HepG2 (cell line): ENCODE measurements at regions not wholly inside any gene's neighbourhood (a gene's known extent, or its start where the extent isn't known, plus 50 kb on each side); places are given as distances from the start of the nearest gene placed in this dataset.

Source experiments
- ATAC-seq: fragments of 200-7000 bp; cut with Tn5 transposase; 3 replicates; pipeline ENCODE4 v1.9.1; 2020; ENCODE audit warnings: mild to moderate bottlenecking, moderate library complexity
- BruUV-seq: library from RNA; stranded (reverse); fragments of 400-500 nt; replicated peaks from 2 replicates; lab custom pipeline; 2021; lab: Mats Ljungman, UMichigan
- CTCF ChIA-PET: fragments of 300-600 bp; formaldehyde crosslinking; extraction: SDS; loops from one replicate; lab custom pipeline; 2021; ENCODE audit warnings: low total read pairs, inconsistent platforms, low intra/inter-chr PET ratio; lab: Yijun Ruan, JAX
- POLR2A ChIA-PET: fragments of 350-600 bp; sonication (Branson Sonifier 250); formaldehyde crosslinking; loops from one replicate; lab custom pipeline; 2020; ENCODE audit warnings: antibody characterized with exemption, inconsistent platforms; lab: Yijun Ruan, JAX
- DNase-seq: peaks from one replicate; pipeline ENCODE4 v3.0.0-alpha.2; 2015; ENCODE audit warnings: low spot score
- FAIRE-seq: peaks from 3 replicates; lab custom pipeline; 2011; peaks lifted over from hg19 to GRCh38; lab: Jason Lieb, UNC
- H2AFZ ChIP-seq: one replicate; pipeline ENCODE4 v1.6.1; 2011; ENCODE audit warnings: low read length, inconsistent platforms
- H3K27ac ChIP-seq: fragments of 300-600 bp; 3 replicates; pipeline ENCODE4 v1.8.0; 2011; ENCODE audit warnings: mixed run types, mild to moderate bottlenecking, mixed read lengths, low read length, inconsistent platforms; ENCODE audit not compliant: insufficient read depth; ENCODE audit errors: extremely low read length
- H3K27me3 ChIP-seq, 2 experiments: fragments of 200-600 bp in 1 of 2; 2 replicates in 1 of 2; 3 replicates in 1 of 2; pipeline versions ENCODE4 v1.6.0 to v1.8.0; 2011; ENCODE audit warnings: low read length in 2 of 2, mild to moderate bottlenecking in 2 of 2, moderate library complexity in 2 of 2, inconsistent platforms in 1 of 2; ENCODE audit not compliant: insufficient read depth in 2 of 2, control insufficient read depth in 1 of 2
- H3K36me3 ChIP-seq, 2 experiments: fragments of 200-600 bp in 1 of 2; replicated peaks in 1 of 2; 2 replicates in 1 of 2; 3 replicates in 1 of 2; pipeline versions ENCODE4 v1.5.1 to v1.8.0; 2011; ENCODE audit warnings: low read length in 2 of 2, inconsistent platforms in 1 of 2; ENCODE audit not compliant: insufficient read depth in 2 of 2, control insufficient read depth in 1 of 2
- H3K4me1 ChIP-seq: 2 replicates; pipeline ENCODE4 v1.5.1; 2012; ENCODE audit warnings: low read length, inconsistent platforms; ENCODE audit not compliant: insufficient read depth
- H3K4me2 ChIP-seq: 2 replicates; pipeline ENCODE4 v1.6.0; 2011; ENCODE audit warnings: low read depth, low read length, inconsistent platforms
- H3K4me3 ChIP-seq, 3 experiments: fragments of 200-600 bp in 1 of 3; sonication (generic), shearing (Covaris generic) in 1 of 3; replicated peaks in 1 of 3; 2 replicates each; pipeline ENCODE4 v1.5.1; 2011 to 2016; ENCODE audit warnings: low read length in 3 of 3, inconsistent platforms in 2 of 3, low read depth in 2 of 3, mild to moderate bottlenecking in 2 of 3, control low read depth in 1 of 3, mixed read lengths in 1 of 3; ENCODE audit not compliant: insufficient read depth in 1 of 3
- H3K79me2 ChIP-seq: one replicate; pipeline ENCODE4 v1.6.1; 2011; ENCODE audit warnings: low read length, inconsistent platforms; ENCODE audit not compliant: insufficient read depth
- H3K9ac ChIP-seq: 2 replicates; pipeline ENCODE4 v1.6.0; 2011; ENCODE audit warnings: mild to moderate bottlenecking, low read depth, low read length, inconsistent platforms; ENCODE audit not compliant: insufficient read depth
- H3K9me3 ChIP-seq: 2 replicates; pipeline ENCODE4 v1.5.1; 2012; ENCODE audit warnings: mild to moderate bottlenecking, low read length
- H4K20me1 ChIP-seq: 2 replicates; pipeline ENCODE4 v1.6.0; 2011; ENCODE audit warnings: inconsistent platforms, mild to moderate bottlenecking, low read length, moderate library complexity; ENCODE audit not compliant: insufficient read depth
- BCLAF1 ChIP-seq: fragments of 450-650 bp; IDR thresholded peaks from 2 replicates; pipeline ENCODE4 v1.6.1; 2017; ENCODE audit warnings: mild to moderate bottlenecking
- FOXA1 ChIP-seq, 2 experiments: fragments of 450-650 bp in 1 of 2; sonication (generic) in 1 of 2; formaldehyde crosslinking in 1 of 2; IDR thresholded peaks; 2 replicates each; pipeline versions ENCODE4 v1.4.0 to v1.6.1; 2016 to 2020; ENCODE audit warnings: missing genetic modification reagents in 1 of 2
- KAT2B ChIP-seq: fragments of 150-350 bp; IDR thresholded peaks from 2 replicates; pipeline ENCODE4 v1.6.1; 2014; ENCODE audit warnings: low read depth, low read length, borderline replicate concordance
- KLF15 ChIP-seq: sonication (generic); formaldehyde crosslinking; IDR thresholded peaks from 2 replicates; pipeline ENCODE4 v1.8.1; 2023; ENCODE audit warnings: borderline replicate concordance, mild to moderate bottlenecking, inconsistent platforms, missing genetic modification reagents, mixed read lengths
- NFIC ChIP-seq: IDR thresholded peaks from 2 replicates; pipeline ENCODE4 v1.6.1; 2012; ENCODE audit warnings: mild to moderate bottlenecking, low read length, inconsistent platforms
- POGK ChIP-seq: sonication (generic); formaldehyde crosslinking; conservative IDR thresholded peaks from 2 replicates; pipeline ENCODE4 v1.8.0; 2022; ENCODE audit warnings: mild to moderate bottlenecking, moderate library complexity, missing genetic modification reagents
- POLR2A ChIP-seq, 2 experiments: IDR thresholded peaks; 2 replicates each; pipeline ENCODE4 v1.6.1; 2011; ENCODE audit warnings: low read depth in 2 of 2, low read length in 2 of 2, mild to moderate bottlenecking in 1 of 2, moderate library complexity in 1 of 2; ENCODE audit not compliant: insufficient read depth in 1 of 2
- SAP130 ChIP-seq: IDR thresholded peaks from 2 replicates; pipeline ENCODE4 v1.6.1; 2016; ENCODE audit warnings: low read depth
- SOX13 ChIP-seq, 3 experiments: fragments of 450-650 bp in 1 of 3; sonication (generic) in 1 of 3; formaldehyde crosslinking in 1 of 3; IDR thresholded peaks in 2 of 3; conservative IDR thresholded peaks in 1 of 3; 2 replicates each; pipeline versions ENCODE4 v1.5.0 to v1.6.1; 2016 to 2020; ENCODE audit warnings: antibody characterized with exemption in 1 of 3, mild to moderate bottlenecking in 1 of 3, missing compliant biosample characterization in 1 of 3, missing genetic modification reagents in 1 of 3, moderate library complexity in 1 of 3
- SOX6 ChIP-seq, 2 experiments: fragments of 450-650 bp in 1 of 2; sonication (generic) in 1 of 2; formaldehyde crosslinking in 1 of 2; IDR thresholded peaks; 2 replicates each; pipeline versions ENCODE4 v1.4.0 to v1.6.1; 2017 to 2020; ENCODE audit warnings: antibody characterized with exemption in 1 of 2, mild to moderate bottlenecking in 1 of 2, missing genetic modification reagents in 1 of 2
- TRIM22 ChIP-seq: fragments of 450-650 bp; IDR thresholded peaks from 2 replicates; pipeline ENCODE4 v1.6.1; 2017
- ZNF256 ChIP-seq: sonication (generic); formaldehyde crosslinking; conservative IDR thresholded peaks from 2 replicates; pipeline ENCODE4 v1.4.0; 2020; ENCODE audit warnings: missing genetic modification reagents
- ZNF496 ChIP-seq: sonication (generic); formaldehyde crosslinking; IDR thresholded peaks from 2 replicates; pipeline ENCODE4 v1.8.1; 2023; ENCODE audit warnings: mild to moderate bottlenecking, moderate library complexity, missing genetic modification reagents; ENCODE audit not compliant: insufficient replicate concordance
- ZNF513 ChIP-seq: sonication (generic); formaldehyde crosslinking; conservative IDR thresholded peaks from 2 replicates; pipeline ENCODE4 v1.5.0; 2020; ENCODE audit warnings: missing genetic modification reagents
- ZNF782 ChIP-seq: sonication (generic); formaldehyde crosslinking; IDR thresholded peaks from 2 replicates; pipeline ENCODE4 v1.4.0; 2020; ENCODE audit warnings: missing genetic modification reagents, mild to moderate bottlenecking, borderline replicate concordance
- WGBS: methylation state at CpG from one replicate; pipeline ENCODE4 v1.1.6; 2017; ENCODE audit warnings: low lambda C conversion rate; 5-methylcytosine and 5-hydroxymethylcytosine counted together
- in situ Hi-C: cut with HindIII; loops from 2 replicates; pipeline ENCODE4 v1.10.0; 2017; ENCODE audit warnings: low pct_unique_long_range_greater_than_20kb; ENCODE audit not compliant: extremely low pct_ligation_motif_present
- intact Hi-C: fragments of 100-400 bp; cut with micrococcal nuclease; formaldehyde crosslinking; loops from one replicate; pipeline ENCODE4 v1.10.0; 2022; ENCODE audit not compliant: unreplicated experiment
- TF ChIP-seq, protein P1 (sequence below): sonication (generic); formaldehyde crosslinking; IDR thresholded peaks from 2 replicates; pipeline ENCODE4 v1.5.1; 2020; ENCODE audit warnings: missing genetic modification reagents, mild to moderate bottlenecking, borderline replicate concordance

- Histone ChIP-seq H3K9me3 (no peaks in the 10 kb centered on the region), H2AFZ (no peak overlapping the region), H3K9ac (no peak overlapping the region), H3K4me3 (no peak overlapping the region), H3K27ac (no peak overlapping the region), H3K4me1 (no peaks in the 10 kb centered on the region)
- BruUV-seq, result no TSS peak
- FAIRE-seq, result no peak
- no peak for TF ChIP-seq POGK
- no peak for TF ChIP-seq KLF15 (CRISPR knock-in tag)
- no peak for TF ChIP-seq ZNF782 (CRISPR knock-in tag)
- TF ChIP-seq ZNF496 (CRISPR knock-in tag), result no peak
- no peak for TF ChIP-seq KAT2B
- TF ChIP-seq, protein P1, sequence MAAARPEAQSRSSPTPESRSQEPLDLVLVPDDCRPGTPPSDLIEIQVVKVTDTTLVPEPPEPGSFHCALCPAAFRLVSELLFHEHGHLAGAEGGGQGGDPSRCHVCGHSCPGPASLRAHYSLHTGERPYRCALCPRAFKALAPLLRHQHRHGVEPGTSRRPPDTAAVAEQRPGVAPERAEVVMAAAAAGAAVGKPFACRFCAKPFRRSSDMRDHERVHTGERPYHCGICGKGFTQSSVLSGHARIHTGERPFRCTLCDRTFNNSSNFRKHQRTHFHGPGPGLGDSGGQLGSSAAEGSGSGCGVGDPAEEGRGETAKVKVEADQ (CRISPR knock-in tag), result no peak
- TF ChIP-seq SOX13 (IDR thresholded peaks at IDR 0.05), result no peak
- no peak for TF ChIP-seq SOX13 (CRISPR knock-in tag; conservative IDR thresholded peaks at IDR 0.05 in 1 of 2, IDR thresholded peaks at IDR 0.05 in 1 of 2)
- TF ChIP-seq BCLAF1, result no peak
- TF ChIP-seq NFIC, result no peak
- TF ChIP-seq ZNF256 (CRISPR knock-in tag), result no peak
- TF ChIP-seq SAP130, result no peak
- no peak for TF ChIP-seq TRIM22
- no peak for TF ChIP-seq FOXA1 (IDR thresholded peaks at IDR 0.05)
- no peak for TF ChIP-seq FOXA1 (CRISPR knock-in tag; IDR thresholded peaks at IDR 0.05)
- no peak for TF ChIP-seq SOX6 (IDR thresholded peaks at IDR 0.05)
- TF ChIP-seq SOX6 (CRISPR knock-in tag; IDR thresholded peaks at IDR 0.05), result no peak
- no peak for TF ChIP-seq POLR2A (IDR thresholded peaks at IDR 0.05; ENCODE audit: insufficient read depth in 1 of 2, low read depth in 2 of 2, low read length in 2 of 2)
- TF ChIP-seq ZNF513, result no peak
- TF ChIP-seq, all 625 proteins: peak for 0
- H3K79me2 ChIP-seq, result no peaks in the 10 kb centered on the region
- no peaks in the 10 kb centered on the region for H3K36me3 ChIP-seq
- ChIA-PET POLR2A (no interaction called here), CTCF (no interaction called here)
- WGBS, result 25% methylated on average over 6 of the region's 6 CpGs
- H3K4me2 ChIP-seq, result no peak overlapping the region
- H3K27me3 ChIP-seq, result 0 out of 5 replicates have a peak, but pooled peaks cover 0 to 1% of the 10 kb centered on the region in 2 experiments
- no peak for ATAC-seq
- in situ Hi-C loops (no loop called here), intact Hi-C loops (no loop called here)
- no peak for DNase-seq
- no peaks in the 10 kb centered on the region for H4K20me1 ChIP-seq
Measured at GRCh38 chr3:66719796-66720356, 219.1 kb upstream of the LRIG1 start.
